ENCODE measurements at regions not wholly inside any gene's neighbourhood (a gene's known extent, or its start where the extent isn't known, plus 50 kb on each side); places are given as distances from the start of the nearest gene placed in this dataset.
A peak's percentile ranks its signal among the peaks of the same experiment; 100 is the strongest.

DNA sequence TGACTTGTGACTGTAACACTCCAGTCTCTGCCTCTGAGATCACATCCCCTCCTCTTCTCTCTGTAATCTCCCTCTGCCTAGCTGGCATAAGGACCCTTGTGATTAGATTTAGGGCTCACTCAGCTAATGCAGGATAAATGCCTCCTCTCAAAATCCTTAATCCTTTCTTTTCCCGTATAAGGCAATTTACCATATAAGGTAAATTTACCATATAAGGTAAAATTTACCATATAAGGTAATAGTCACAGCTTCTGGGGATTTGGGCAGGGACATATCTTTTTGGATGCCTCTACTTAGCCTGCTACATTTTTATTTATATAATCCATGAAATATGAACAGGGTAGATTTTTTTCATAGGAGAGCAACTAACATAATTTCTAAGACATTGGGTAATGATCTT, 318.0 kb upstream of the PUM3 start:
- DNase-seq: peak; percentile 43 to 75

DNA sequence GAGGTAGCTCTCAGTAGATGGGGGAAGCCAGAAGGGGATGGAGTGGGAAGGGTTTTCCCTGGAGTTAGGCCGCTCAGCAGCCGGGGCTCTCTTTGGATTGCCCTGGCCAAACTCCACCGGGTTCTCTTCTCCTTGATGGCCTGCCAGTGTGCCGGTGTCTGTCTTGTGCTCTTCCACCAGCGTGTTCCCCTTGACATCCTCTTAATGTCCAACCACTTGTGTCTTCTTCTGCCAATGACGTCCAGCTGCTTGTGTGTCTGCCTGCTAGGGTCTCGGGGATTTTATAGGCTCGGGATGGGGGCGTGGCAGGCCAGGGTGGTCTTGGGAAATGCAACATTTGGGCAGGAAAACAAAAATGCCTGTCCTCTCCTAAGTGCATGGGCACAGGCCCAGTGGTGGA, 313.1 kb upstream of the PUM3 start:
- no peak for DNase-seq

DNA sequence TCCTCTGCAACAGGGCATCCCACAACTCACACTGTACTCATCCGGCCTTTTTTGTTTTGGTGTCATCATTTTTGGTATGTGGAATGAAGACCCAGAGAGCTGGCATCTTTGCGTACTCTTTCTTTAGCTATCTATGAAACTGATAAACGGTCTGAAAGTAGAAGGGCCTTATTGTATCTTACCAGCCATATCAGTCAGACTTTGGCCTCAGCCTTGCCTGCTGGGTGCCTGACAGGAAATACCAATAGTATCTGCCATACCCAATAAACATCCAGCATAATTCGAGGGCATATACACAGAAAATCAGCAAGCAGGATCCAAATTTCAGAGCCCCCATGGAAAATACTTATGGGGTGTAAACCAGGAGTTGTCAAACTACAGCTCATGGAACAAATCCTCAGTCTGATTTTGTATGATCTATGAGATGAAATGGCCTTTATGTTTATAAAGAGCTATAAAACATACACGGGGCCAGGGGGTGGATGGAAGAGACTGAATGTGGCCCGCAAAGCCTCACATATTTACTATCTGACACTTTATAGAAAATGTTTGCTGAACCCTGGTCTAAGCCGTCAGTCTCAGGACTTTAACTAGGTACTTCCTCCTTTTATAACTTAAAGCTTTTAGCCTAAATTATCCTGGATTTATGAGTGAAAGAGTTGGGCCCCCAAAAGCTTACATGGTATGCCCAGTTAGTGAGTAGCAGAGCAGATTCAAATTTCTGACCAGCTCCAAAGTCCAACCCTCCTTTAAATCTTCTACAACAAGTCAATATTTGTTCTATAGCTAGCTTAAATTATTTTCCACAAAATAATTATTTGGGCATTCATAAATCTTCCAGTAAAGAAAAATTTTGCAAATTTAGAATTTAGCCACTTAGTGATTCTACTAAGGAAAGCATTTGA, 308.0 kb upstream of the PUM3 start:
- DNase-seq: no peak

DNA sequence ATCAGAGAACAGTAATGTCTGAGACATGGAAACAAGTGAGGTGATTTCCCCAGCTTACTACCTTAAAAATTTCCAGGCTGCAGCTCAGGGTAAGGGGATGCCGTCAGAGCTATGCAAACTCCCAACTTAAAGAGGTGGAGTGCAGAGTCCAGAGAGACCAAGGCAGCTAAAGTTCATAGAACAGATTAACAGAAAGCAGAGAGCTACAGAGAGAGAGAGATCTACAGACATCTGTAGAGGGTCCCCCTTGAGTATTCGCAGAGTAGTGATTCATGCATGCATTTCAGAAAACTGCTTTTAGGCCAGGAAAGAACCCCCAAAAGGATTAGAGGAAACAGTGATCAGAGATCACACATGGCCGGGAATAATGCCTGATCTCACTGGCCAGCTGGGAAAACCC, 306.2 kb upstream of the PUM3 start:
- DNase-seq: no peak

DNA sequence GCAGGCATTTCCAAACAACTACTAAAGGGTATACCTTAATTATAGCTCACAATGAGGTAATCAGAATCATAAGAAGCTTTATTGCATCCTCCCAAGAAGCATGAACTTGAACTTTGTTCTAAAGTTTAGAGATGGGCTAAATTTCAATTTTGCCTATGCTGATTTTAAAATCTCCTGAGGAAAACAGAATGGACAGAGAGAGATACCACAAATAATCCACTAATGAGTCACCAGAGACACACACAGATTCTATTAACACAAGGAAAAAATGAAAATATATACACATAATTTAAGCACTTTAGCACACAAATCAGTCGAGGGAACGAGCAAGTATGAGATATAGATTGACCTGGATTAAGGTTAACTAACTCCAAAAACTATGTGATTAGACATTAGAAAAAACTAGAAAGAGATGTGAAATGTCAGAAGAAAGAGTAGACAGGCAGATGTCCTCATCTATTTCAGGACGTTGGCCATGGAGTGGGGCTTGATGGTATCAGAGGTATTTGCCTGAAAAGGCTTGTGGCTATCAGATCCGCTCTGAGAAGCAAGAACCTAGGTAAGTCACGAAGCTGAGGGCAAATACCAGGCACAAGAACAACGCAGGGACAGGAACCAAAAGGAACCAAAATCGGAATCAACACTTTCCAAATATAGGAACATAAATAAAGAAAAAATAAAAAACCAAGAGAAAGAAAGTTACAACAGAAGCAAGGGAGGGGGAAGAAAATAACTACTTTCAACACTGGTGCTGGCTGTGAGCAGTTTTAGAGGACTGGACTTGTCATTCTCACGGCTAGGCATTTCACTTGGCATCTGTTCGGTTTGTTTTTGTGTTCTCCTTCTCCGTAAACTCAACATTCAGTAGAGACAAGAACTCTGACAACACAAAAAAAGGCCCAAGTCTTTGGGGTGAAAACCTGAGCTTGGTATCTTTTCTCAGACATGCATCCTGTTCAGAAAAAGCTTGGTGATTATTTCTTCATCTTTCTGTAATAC, 294.6 kb upstream of the PUM3 start:
- no peak for DNase-seq

DNA sequence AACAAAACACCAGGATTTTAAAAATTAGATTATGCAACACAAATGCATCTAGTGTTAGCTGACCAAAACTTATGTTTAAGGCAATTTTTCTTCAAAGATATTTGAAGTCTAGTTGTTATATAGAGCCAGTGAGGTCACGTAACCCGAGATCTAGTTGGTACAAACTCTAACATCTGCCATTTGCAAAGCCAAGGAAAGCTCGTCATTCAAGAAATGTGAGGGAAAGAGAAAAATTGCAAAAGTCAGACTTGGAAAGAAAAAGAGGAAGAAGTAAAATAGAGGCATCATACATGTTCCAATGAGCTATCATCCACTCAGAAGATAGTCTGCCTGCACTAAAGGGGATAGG, 293.4 kb upstream of the PUM3 start:
- DNase-seq: peak in 1 of 2 experiments; percentile 61

DNA sequence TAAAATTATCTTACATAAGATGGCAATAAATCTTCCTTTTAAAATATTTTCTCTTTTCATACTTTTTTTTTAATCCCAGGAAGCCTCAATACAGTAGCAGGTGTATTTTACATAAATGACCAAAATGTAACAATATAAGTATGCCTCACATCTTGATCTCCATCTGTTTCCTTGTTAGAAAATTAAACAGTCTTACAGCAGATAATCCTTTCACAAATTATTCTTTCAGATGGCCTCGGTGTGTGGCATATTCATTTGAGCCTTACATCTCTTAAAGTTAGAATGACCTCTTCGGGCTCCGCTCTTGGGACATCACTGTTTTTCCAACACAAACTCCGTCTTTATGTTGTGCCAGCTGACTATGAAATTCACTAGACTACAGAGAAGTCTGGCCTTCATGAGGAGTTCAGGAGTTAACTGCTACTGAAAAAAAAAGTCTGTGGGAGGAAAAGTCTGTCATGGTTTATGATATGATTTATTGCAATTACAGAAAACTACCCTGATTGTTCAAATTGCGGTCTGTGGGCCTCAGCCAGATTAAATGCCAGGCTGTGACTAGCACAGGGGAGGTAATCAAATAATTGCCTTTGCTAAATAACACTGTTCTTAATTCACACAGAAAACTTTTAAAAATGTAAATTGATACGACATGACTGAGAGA, 292.9 kb upstream of the PUM3 start:
- peak; percentile 71 to 82 for DNase-seq

DNA sequence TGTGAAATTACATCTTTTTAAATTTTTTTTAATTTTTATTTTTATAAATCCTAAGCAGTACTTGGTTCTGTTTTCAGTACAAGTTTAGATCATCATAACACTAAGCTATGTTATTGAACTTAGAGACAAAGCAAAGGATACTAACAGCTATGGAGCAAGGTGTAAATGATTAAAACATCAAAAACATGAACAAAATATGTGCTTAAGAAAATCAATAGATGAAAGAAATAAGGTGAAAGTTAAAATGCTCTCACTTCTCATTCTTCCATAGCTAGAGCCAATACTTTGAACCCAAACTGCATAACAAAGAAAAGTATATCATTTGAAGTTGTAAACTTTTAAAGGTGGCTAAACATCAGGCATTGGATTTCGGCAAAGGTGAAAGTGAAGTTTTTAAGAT, 292.3 kb upstream of the PUM3 start:
- no peak for DNase-seq

DNA sequence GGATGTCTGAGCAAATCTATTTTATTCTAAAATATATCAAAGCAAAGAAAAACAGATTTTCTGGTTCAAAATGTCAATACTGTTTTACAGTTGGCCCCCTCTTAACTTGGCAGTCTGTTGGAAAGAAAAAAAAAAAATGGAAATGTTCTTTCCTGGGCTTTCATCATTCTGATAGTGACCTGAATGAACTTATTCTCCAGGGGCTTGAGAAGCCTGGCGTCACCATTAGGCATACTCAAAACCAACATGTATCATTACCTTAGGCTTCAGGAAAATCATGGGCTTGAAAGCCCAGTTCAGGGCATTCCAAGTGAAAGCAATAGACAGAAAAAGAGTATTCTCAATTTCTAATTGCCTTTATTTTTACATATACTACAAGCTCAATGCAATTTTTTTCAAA, 283.7 kb upstream of the PUM3 start:
- no peak for DNase-seq

DNA sequence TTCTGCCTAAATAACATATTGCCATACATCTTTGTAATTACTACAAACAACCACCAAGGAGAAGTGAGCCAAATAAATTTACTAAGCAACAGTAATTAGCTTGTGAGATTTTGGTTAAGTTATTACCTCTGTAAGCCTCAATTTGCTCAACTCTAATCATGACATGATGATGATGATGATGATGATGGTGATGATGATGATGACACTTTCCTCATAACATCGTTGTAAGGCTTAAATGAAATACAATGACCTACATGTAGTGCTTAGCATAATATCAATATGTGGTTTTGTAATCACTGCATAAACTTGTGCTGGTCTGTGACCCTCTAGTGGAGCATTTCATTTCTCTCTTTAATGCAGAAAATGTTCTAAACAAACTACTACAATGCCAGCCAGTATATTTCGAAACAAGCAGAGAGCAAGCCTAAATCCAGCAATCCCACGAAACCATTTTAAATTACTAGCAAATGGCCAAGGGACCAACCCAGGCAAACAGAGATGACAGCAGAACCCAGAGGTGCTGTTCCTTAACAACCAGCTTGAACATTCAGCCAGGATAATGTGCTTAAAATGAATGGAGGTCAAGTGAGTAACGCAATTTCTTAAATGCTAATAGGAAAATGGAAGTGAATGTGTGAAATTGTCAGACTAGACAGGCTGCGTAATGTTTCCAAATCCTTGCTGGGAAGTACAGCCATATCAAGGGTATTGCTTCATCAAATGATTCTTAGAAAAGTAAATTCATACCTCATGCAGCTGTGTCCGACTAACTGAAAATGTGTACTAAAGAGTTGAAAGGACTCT, 281.9 kb upstream of the PUM3 start:
- no peak for DNase-seq

DNA sequence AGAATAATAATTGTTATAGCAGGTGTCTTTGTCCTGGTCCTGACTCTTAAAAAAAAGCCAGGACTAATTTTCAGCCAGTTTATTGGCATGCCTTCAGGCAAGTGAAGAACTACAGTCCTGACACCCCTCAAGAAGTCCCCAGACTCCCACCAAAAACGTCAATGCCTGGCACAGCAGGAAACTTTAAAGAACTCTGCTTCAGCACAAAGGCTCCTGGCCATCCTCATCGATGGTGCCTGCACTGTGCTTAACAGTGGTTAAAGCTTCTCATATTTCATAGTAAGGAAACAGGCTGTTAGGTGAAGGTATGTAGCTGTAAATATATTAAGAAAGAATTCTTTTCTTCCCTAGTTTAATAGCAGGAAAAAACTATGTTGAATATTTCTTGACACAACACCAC, 280.1 kb upstream of the PUM3 start:
- DNase-seq: peak in 1 of 2 experiments; percentile 4

DNA sequence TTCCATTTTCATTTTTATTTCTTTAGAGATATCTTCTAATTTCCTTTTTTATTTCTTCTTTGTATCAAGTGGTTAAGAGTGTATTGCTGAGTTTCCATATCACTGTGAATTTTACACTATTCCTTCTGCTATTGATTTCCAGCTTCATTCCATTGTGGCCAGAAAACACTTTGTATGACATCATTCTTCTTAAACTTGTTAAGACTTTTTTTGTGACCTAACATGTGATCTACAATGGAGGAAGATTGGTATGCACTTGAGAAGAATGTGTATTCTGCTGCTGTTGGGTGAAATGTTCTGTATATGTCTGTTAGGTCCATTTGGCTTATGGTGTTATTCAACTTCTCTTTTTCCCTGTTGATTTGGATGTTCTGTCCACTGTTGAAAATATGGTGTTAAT, 274.2 kb upstream of the PUM3 start:
- no peak for DNase-seq

DNA sequence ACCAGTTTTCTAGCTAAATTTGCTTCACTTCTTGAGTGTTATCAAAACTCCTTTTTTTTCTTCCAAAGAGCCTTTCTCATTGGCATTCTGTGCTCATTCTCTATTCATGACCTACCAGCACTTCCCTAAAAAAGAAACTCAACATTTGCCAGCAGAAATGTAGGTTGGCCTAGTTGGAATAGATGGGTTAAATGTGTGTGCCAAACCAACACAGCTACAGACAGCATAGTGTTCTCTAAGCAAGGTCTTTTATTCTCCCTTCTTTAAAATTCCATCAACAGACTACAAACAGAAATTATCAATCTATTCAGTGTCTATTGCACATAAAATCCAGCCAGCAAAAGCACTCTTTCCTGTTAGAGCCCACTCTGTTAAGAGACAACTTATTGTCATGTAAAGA, 255.8 kb upstream of the PUM3 start:
- DNase-seq: no peak

DNA sequence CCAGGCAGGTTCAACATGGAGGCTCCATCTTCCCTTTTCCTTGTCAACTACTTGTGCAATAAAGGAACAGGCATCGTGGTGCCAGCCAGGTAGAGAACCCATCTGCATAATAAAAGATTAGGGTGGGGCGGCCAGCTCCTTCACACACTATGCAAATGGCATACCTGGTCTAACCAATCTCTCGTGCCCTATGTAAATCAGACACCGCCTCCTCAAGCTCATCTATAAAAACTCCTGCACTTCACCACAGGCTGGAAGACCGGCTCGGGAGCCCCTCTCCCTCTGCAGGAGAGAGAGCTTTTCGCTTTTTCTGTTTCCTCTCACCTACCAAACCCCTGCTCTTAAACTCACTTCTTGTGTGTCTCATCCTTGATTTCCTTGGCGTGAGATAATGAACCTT, 244.3 kb upstream of the PUM3 start:
- no peak for DNase-seq

DNA sequence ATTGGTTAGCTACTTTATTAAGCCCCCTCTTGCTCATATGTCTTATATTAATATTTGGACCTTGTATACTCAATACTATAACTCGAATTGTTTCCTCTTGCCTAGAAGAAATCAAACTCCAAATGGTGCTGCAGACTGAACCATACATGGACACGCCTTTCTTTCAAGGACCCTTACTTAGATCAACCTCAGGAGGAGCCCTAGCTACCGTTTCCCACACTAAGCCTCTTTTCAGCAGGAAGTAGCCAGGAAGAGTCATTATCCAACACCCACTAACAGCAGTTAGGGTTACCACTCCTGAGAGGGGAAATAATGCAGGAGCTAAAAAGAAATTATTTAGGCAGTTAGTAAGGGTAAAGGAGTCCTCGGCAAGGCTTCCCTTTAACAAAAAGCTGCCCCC, 243.8 kb upstream of the PUM3 start:
- DNase-seq: peak in 1 of 2 experiments; percentile 8

DNA sequence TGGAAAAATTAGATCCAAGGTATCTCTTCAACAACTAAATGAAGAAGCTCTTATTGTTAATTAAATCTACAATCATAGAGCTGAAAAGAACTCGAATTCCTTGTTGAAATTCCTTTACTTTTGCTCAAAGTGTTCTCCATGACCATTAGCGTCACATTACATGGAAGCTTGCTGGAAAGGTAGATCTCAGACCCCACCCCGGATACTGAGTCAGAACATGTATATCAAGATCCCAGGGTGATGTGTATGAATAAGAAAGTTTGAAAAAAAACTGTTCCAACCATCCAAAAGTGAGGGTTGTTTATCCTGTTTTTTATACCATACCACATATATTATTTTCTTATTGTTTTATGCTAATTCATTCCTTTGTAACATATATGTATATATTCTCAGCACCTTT, 237.1 kb upstream of the PUM3 start:
- DNase-seq: no peak

DNA sequence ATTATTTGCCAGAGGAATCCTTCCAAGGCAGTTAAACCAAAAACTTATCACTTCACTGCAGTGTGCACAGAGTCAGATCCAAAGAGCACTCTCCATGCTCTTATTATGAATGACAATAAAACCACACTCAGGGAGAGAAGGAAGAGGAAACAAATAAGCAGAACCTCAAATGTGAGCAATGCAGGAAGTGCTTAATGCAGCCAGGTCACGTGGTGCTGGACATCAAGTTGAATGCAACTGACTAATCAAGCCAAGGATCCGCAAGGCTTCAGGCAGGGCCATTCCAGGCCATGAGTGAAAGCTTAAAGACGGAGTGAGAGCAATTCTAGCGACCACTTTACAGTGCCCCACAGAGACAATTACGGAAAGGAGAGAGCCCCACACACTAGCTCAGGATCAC, 230.4 kb upstream of the PUM3 start:
- no peak for DNase-seq

DNA sequence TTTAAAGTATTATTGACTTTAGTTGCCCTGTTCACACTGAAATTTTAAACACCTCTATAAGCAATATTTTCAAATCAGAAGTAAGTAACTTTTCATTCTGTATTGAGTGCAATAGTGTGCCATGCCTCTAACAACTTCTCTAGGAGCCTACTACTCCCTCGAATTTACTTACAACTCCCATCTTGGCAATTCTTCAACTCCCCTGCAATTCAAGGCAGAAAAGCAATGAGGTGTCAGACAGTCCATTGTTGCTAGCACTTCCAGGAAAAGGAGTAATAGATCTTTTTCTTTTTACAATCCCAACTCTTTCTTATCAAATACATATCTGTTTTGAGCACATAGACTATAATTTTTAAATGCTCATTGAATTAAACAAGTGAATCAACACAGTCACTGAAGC, 222.7 kb upstream of the PUM3 start:
- DNase-seq: no peak

DNA sequence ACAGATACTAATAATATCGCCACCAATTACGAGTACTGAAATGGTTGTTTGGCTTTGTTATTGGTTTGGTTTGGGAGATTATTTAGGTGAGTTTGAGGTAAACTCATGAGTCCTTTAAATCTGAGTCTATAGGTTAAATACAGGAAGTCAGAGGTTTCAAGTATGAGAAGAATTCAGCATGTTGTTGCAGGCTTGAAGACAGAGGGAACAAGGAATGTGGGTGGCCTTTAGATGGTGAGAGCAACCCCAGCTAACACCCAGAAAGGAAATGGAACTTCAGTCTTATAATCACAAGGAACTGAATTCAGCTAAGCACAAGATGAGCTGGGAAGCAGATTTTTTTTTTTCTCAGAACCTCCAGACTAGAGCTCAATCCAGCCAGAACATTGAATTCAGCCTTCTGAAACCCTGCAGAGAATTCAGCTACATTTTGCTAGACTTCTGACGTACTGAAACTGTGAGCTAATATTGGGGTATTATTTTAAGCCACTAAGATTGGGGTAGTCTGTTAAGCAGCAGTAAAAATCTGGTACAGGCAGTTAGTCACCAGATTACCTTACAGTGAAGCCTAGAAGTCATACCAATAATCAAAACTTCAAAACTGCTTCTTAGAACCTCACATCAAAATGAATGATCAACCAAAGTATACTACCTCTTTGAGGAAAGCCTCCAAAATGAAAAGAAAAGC, 216.0 kb upstream of the PUM3 start:
- no peak for DNase-seq

DNA sequence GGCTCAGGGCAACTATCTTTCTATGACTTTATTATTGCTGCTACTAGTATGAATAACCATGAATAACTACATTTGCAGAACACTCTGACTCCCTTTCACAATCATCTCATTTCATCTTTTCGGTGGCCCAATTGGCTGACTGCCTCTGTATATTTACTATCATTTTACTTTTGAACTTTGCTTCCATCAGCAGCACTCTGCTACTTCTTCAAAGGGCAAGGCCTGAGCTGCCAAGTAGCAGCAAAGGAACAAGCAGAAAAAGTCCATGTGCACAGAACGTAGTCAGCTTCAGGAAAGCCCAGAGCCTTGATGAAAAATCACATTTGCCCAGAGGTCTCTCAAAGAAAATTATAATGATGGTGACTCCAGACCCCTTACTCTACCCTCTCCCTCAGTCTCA, 214.5 kb upstream of the PUM3 start:
- DNase-seq: no peak

DNA sequence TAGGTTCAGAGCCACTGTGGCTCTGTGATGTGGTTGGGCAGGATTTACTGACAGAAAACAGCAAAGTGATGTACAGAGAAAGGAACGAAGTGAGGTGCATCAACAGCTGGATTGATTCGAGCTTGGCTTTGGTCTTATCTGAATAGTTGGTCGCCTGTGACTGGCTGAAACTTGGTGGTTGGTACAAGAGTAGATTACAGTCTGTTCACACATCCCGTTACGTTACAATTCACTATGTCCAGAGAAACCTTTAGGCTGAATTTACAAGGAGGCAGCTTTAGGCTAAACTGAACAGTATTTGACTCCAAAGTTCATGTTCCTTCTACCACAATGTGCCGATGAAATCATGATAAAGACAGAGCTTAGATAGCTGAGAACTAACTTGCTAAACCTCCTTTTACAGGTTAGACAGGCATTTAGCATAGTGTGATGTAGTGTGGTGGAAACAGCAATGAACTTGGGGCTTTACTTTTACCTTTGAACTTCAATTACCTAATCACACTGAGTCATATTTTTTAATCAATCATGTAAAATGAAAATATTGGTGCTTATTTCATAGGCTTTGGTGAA, 210.2 kb upstream of the PUM3 start:
- DNase-seq: no peak

DNA sequence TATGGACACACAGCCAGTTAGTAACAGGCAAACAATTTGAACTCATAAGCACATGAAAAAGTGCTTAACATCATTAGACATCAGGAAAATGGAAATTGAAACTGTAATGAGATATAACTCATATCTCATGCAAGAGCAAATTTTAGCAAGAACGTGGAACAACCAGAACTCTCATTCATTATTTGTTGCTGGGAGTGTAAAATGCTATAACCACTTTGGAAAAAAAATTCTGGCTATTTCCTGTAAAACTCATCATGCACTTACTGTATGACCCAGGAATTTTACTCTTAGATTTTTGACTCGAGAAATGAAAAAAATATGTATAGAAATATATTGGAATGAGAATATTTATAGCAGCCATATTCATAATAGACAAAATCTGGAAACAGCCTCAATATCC, 205.7 kb upstream of the PUM3 start:
- no peak for DNase-seq

All from NCI-H524 (cell line).